ENCODE measurements at regions not wholly inside any gene's neighbourhood (a gene's known extent, or its start where the extent isn't known, plus 50 kb on each side); places are given as distances from the start of the nearest gene placed in this dataset.

- Mint-ChIP-seq H3K27ac (no peak overlapping the region), H3K36me3 (ENCODE audit: low read depth) (no peaks in the 10 kb centered on the region), H3K4me3 (no peak overlapping the region), H3K27me3 (peaks cover 3% of the 10 kb centered on the region), H3K4me1 (no peaks in the 10 kb centered on the region), H3K9me3 (peaks cover 6% of the 10 kb centered on the region)
- DNase-seq = no peak
- POLR2A ChIA-PET = no interaction called here
- intact Hi-C loops (cut with micrococcal nuclease) = no loop called here
- CTCF ChIA-PET = no interaction called here
- no peak for ATAC-seq (ENCODE audit: low read depth)
- TF ChIP-seq, protein P1, sequence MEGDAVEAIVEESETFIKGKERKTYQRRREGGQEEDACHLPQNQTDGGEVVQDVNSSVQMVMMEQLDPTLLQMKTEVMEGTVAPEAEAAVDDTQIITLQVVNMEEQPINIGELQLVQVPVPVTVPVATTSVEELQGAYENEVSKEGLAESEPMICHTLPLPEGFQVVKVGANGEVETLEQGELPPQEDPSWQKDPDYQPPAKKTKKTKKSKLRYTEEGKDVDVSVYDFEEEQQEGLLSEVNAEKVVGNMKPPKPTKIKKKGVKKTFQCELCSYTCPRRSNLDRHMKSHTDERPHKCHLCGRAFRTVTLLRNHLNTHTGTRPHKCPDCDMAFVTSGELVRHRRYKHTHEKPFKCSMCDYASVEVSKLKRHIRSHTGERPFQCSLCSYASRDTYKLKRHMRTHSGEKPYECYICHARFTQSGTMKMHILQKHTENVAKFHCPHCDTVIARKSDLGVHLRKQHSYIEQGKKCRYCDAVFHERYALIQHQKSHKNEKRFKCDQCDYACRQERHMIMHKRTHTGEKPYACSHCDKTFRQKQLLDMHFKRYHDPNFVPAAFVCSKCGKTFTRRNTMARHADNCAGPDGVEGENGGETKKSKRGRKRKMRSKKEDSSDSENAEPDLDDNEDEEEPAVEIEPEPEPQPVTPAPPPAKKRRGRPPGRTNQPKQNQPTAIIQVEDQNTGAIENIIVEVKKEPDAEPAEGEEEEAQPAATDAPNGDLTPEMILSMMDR (IDR thresholded peaks at IDR 0.05) = no peak
Measured at GRCh38 chr6:168838037-168838399, 397.0 kb downstream of the SMOC2 start.

GRCh38 chr6:168837254-168838036, 396.5 kb downstream of the SMOC2 start:
- H3K4me3 Mint-ChIP-seq = no peak overlapping the region
- peaks cover 3% of the 10 kb centered on the region for H3K27me3 Mint-ChIP-seq
- H3K36me3 Mint-ChIP-seq (ENCODE audit: low read depth) = no peaks in the 10 kb centered on the region
- ATAC-seq (ENCODE audit: low read depth) (no peak), DNase-seq (no peak)
- ChIA-PET CTCF (no interaction called here), POLR2A (no interaction called here)
- TF ChIP-seq, protein P1 (IDR thresholded peaks at IDR 0.05) = no peak
- H3K9me3 Mint-ChIP-seq = peaks cover 6% of the 10 kb centered on the region
- no peak overlapping the region for H3K27ac Mint-ChIP-seq
- no peaks in the 10 kb centered on the region for H3K4me1 Mint-ChIP-seq
- intact Hi-C loops (cut with micrococcal nuclease) = no loop called here

- TF ChIP-seq, protein P1 (IDR thresholded peaks at IDR 0.05) = no peak
- peaks cover 6% of the 10 kb centered on the region for H3K9me3 Mint-ChIP-seq
- H3K4me3 Mint-ChIP-seq = no peak overlapping the region
- DNase-seq = no peak
- POLR2A ChIA-PET = no interaction called here
- no peaks in the 10 kb centered on the region for H3K4me1 Mint-ChIP-seq
- CTCF ChIA-PET = no interaction called here
- intact Hi-C loops (cut with micrococcal nuclease) = no loop called here
- no peaks in the 10 kb centered on the region for H3K36me3 Mint-ChIP-seq (ENCODE audit: low read depth)
- H3K27ac Mint-ChIP-seq = no peak overlapping the region
- no peak for ATAC-seq (ENCODE audit: low read depth)
- peaks cover 3% of the 10 kb centered on the region for H3K27me3 Mint-ChIP-seq
Measured at GRCh38 chr6:168835991-168836390, 395.0 kb downstream of the SMOC2 start.

GRCh38 chr6:168834801-168835200, 393.8 kb downstream of the SMOC2 start:
- ATAC-seq (ENCODE audit: low read depth) (no peak), DNase-seq (no peak)
- POLR2A ChIA-PET = no interaction called here
- TF ChIP-seq, protein P1 (IDR thresholded peaks at IDR 0.05) = no peak
- CTCF ChIA-PET = no interaction called here
- Mint-ChIP-seq H3K9me3 (peaks cover 6% of the 10 kb centered on the region), H3K27ac (no peak overlapping the region), H3K4me3 (no peak overlapping the region), H3K27me3 (peaks cover 3% of the 10 kb centered on the region), H3K4me1 (no peaks in the 10 kb centered on the region), H3K36me3 (ENCODE audit: low read depth) (no peaks in the 10 kb centered on the region)
- intact Hi-C loops (cut with micrococcal nuclease) = no loop called here

DNA sequence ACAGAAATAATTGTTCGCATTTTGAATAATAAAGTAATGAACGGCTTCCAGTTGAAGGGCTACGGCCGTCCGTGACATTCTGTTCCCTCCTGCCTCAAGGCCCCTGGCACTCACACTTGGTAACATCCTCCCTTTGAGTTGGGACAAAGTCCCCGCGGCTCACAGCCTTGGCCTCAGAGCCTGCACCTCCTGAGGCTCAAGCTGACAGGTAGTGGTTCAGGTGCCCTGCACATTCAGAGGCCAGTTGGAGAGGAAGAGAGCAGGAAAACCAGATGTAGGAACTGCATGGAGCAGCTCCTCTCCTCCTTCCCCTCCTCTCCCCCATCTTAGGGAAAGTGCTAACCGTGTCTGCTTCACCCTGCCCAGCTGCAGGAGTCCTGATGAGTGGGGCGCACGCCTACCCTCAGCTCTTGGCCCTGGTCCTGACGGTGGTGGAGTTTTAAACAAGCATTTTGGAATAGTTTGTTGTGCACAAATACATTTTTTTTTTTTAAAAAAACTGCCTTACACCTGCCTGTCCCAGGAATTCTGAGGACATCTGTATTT, 393.1 kb downstream of the SMOC2 start:
- TF ChIP-seq, protein P1 (IDR thresholded peaks at IDR 0.05) = no peak
- intact Hi-C loops (cut with micrococcal nuclease) = no loop called here
- H3K36me3 Mint-ChIP-seq (ENCODE audit: low read depth) = no peaks in the 10 kb centered on the region
- H3K27me3 Mint-ChIP-seq = peaks cover 3% of the 10 kb centered on the region
- H3K27ac Mint-ChIP-seq = no peak overlapping the region
- peaks cover 3% of the 10 kb centered on the region for H3K9me3 Mint-ChIP-seq
- no peaks in the 10 kb centered on the region for H3K4me1 Mint-ChIP-seq
- ATAC-seq (ENCODE audit: low read depth) (no peak), DNase-seq (no peak)
- CTCF ChIA-PET = no interaction called here
- no peak overlapping the region for H3K4me3 Mint-ChIP-seq
- POLR2A ChIA-PET = no interaction called here
